HEK293 (cell line): ENCODE measurements at regions not wholly inside any gene's neighbourhood (a gene's known extent, or its start where the extent isn't known, plus 50 kb on each side); places are given as distances from the start of the nearest gene placed in this dataset.

Experiments used
- ZNF239 ChIP-seq: fragments of 450-650 bp; formaldehyde crosslinking; IDR thresholded peaks from 2 replicates; pipeline ENCODE4 v1.5.1; 2016; ENCODE audit warnings: missing biosample characterization, missing genetic modification characterization
- ZNF549 ChIP-seq: fragments of 450-650 bp; IDR thresholded peaks from 2 replicates; pipeline ENCODE4 v1.5.1; 2018; ENCODE audit warnings: missing biosample characterization, missing genetic modification characterization, mild to moderate bottlenecking, inconsistent platforms, moderate library complexity
- TF ChIP-seq, protein P1 (sequence below): fragments of 450-650 bp; formaldehyde crosslinking; IDR thresholded peaks from 2 replicates; pipeline ENCODE4 v1.5.1; 2016; ENCODE audit warnings: missing biosample characterization, missing genetic modification characterization
- TF ChIP-seq, protein P2 (sequence below): fragments of 450-650 bp; formaldehyde crosslinking; IDR thresholded peaks from 2 replicates; pipeline ENCODE4 v1.5.1; 2016; ENCODE audit warnings: missing biosample characterization, missing genetic modification characterization

DNA sequence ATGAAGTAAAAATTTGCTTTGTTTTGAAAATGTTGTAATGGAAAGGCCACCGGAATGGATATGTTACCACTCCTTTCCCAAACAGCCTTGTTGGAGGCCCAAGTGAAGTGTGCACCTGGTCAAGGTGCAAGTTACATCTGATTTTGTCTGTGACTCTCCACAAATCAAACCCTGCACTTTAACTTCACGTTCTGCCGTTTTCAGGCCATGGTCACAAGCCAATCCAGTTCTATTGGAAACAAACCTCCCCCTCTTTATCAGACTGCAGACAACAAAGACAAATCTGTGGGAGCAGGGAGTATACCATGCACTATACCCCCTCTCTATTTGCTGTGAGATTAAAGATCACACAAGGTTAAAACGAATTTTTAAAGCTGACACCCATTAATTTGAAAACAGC, 155.6 kb upstream of the RFC3 start:
- TF ChIP-seq, protein P1, sequence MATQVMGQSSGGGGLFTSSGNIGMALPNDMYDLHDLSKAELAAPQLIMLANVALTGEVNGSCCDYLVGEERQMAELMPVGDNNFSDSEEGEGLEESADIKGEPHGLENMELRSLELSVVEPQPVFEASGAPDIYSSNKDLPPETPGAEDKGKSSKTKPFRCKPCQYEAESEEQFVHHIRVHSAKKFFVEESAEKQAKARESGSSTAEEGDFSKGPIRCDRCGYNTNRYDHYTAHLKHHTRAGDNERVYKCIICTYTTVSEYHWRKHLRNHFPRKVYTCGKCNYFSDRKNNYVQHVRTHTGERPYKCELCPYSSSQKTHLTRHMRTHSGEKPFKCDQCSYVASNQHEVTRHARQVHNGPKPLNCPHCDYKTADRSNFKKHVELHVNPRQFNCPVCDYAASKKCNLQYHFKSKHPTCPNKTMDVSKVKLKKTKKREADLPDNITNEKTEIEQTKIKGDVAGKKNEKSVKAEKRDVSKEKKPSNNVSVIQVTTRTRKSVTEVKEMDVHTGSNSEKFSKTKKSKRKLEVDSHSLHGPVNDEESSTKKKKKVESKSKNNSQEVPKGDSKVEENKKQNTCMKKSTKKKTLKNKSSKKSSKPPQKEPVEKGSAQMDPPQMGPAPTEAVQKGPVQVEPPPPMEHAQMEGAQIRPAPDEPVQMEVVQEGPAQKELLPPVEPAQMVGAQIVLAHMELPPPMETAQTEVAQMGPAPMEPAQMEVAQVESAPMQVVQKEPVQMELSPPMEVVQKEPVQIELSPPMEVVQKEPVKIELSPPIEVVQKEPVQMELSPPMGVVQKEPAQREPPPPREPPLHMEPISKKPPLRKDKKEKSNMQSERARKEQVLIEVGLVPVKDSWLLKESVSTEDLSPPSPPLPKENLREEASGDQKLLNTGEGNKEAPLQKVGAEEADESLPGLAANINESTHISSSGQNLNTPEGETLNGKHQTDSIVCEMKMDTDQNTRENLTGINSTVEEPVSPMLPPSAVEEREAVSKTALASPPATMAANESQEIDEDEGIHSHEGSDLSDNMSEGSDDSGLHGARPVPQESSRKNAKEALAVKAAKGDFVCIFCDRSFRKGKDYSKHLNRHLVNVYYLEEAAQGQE (tag by site-specific recombination): no peak
- TF ChIP-seq, protein P2, sequence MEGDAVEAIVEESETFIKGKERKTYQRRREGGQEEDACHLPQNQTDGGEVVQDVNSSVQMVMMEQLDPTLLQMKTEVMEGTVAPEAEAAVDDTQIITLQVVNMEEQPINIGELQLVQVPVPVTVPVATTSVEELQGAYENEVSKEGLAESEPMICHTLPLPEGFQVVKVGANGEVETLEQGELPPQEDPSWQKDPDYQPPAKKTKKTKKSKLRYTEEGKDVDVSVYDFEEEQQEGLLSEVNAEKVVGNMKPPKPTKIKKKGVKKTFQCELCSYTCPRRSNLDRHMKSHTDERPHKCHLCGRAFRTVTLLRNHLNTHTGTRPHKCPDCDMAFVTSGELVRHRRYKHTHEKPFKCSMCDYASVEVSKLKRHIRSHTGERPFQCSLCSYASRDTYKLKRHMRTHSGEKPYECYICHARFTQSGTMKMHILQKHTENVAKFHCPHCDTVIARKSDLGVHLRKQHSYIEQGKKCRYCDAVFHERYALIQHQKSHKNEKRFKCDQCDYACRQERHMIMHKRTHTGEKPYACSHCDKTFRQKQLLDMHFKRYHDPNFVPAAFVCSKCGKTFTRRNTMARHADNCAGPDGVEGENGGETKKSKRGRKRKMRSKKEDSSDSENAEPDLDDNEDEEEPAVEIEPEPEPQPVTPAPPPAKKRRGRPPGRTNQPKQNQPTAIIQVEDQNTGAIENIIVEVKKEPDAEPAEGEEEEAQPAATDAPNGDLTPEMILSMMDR (tag by site-specific recombination): no peak
- no peak for TF ChIP-seq ZNF549
- TF ChIP-seq ZNF239 (tag by site-specific recombination): no peak
